DND-41 (cell line): ENCODE measurements at regions not wholly inside any gene's neighbourhood (a gene's known extent, or its start where the extent isn't known, plus 50 kb on each side); places are given as distances from the start of the nearest gene placed in this dataset.

Source experiments
- ATAC-seq: fragments of 200-7000 bp; cut with Tn5 transposase; 3 replicates; pipeline ENCODE4 v1.9.1; 2021; ENCODE audit warnings: low read depth; ENCODE audit not compliant: insufficient read depth
- DNase-seq: peaks from one replicate; pipeline ENCODE4 v3.0.0-alpha.2; 2020
- H2AFZ ChIP-seq: 2 replicates; pipeline ENCODE4 v1.6.0; 2012; ENCODE audit warnings: low read depth, low read length
- H3K27ac ChIP-seq: 2 replicates; pipeline ENCODE4 v1.5.1; 2012; ENCODE audit warnings: low read length, inconsistent platforms
- H3K27me3 ChIP-seq: fragments of 200-600 bp; sonication (generic); 2 replicates; pipeline ENCODE4 v1.6.0; 2012; ENCODE audit warnings: low read length, mild to moderate bottlenecking, inconsistent platforms; ENCODE audit not compliant: insufficient read depth, poor library complexity
- H3K36me3 ChIP-seq: 2 replicates; pipeline ENCODE4 v1.5.1; 2012; ENCODE audit warnings: low read length, inconsistent platforms; ENCODE audit not compliant: insufficient read depth
- H3K4me1 ChIP-seq: 2 replicates; pipeline ENCODE4 v1.5.1; 2012; ENCODE audit warnings: mild to moderate bottlenecking, low read length; ENCODE audit not compliant: insufficient read depth
- H3K4me2 ChIP-seq: 2 replicates; pipeline ENCODE4 v1.6.0; 2012; ENCODE audit warnings: mild to moderate bottlenecking, moderate library complexity, low read length, inconsistent platforms; ENCODE audit not compliant: insufficient read depth
- H3K4me3 ChIP-seq, 2 experiments: fragments of 200-600 bp in 1 of 2; shearing (Covaris generic) in 1 of 2; 2 replicates each; pipeline ENCODE4 v1.5.1; 2012 to 2016; ENCODE audit warnings: inconsistent platforms in 2 of 2, low read length in 2 of 2, mild to moderate bottlenecking in 2 of 2, low read depth in 1 of 2, moderate library complexity in 1 of 2
- H3K79me2 ChIP-seq: 2 replicates; pipeline ENCODE4 v1.6.0; 2012; ENCODE audit warnings: low read length, inconsistent platforms; ENCODE audit not compliant: insufficient read depth
- H3K9ac ChIP-seq: 2 replicates; pipeline ENCODE4 v1.6.0; 2012; ENCODE audit warnings: low read depth, mild to moderate bottlenecking, inconsistent platforms, low read length, moderate library complexity
- H3K9me3 ChIP-seq: 2 replicates; pipeline ENCODE4 v1.5.1; 2012; ENCODE audit warnings: low read length, moderate library complexity, mild to moderate bottlenecking, inconsistent platforms; ENCODE audit not compliant: insufficient read depth, severe bottlenecking
- H4K20me1 ChIP-seq: 2 replicates; pipeline ENCODE4 v1.6.0; 2012; ENCODE audit warnings: low read length; ENCODE audit not compliant: insufficient read depth
- EZH2 ChIP-seq: IDR thresholded peaks from 3 replicates; pipeline ENCODE4 v1.6.1; 2012; ENCODE audit warnings: borderline replicate concordance, low read depth, mild to moderate bottlenecking, moderate library complexity, low read length, inconsistent platforms; ENCODE audit not compliant: severe bottlenecking
- TF ChIP-seq, protein P1 (sequence below): IDR thresholded peaks from 2 replicates; pipeline ENCODE4 v1.5.1; 2012; ENCODE audit warnings: borderline replicate concordance, low read length, moderate library complexity, mild to moderate bottlenecking; ENCODE audit not compliant: poor library complexity, severe bottlenecking; ENCODE audit errors: extremely low read depth

GRCh38 chr5:92594031-92594430 is 987.0 kb downstream of the NR2F1-AS1 start:
- Histone ChIP-seq H4K20me1 (no peaks in the 10 kb centered on the region), H3K9ac (no peak overlapping the region), H3K9me3 (no peaks in the 10 kb centered on the region), H3K27ac (no peak overlapping the region), H3K4me2 (no peak overlapping the region), H3K79me2 (no peaks in the 10 kb centered on the region), H2AFZ (no peak overlapping the region), H3K4me3 (no peak overlapping the region), H3K27me3 (no peaks in the 10 kb centered on the region), H3K4me1 (no peaks in the 10 kb centered on the region), H3K36me3 (no peaks in the 10 kb centered on the region)
- DNase-seq (no peak), ATAC-seq (no peak)
- TF ChIP-seq, protein P1, sequence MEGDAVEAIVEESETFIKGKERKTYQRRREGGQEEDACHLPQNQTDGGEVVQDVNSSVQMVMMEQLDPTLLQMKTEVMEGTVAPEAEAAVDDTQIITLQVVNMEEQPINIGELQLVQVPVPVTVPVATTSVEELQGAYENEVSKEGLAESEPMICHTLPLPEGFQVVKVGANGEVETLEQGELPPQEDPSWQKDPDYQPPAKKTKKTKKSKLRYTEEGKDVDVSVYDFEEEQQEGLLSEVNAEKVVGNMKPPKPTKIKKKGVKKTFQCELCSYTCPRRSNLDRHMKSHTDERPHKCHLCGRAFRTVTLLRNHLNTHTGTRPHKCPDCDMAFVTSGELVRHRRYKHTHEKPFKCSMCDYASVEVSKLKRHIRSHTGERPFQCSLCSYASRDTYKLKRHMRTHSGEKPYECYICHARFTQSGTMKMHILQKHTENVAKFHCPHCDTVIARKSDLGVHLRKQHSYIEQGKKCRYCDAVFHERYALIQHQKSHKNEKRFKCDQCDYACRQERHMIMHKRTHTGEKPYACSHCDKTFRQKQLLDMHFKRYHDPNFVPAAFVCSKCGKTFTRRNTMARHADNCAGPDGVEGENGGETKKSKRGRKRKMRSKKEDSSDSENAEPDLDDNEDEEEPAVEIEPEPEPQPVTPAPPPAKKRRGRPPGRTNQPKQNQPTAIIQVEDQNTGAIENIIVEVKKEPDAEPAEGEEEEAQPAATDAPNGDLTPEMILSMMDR = no peak
- TF ChIP-seq EZH2 = no peak

GRCh38 chr5:92588876-92589275 is 992.1 kb downstream of the NR2F1-AS1 start:
- H3K9me3 ChIP-seq = no peaks in the 10 kb centered on the region
- no peak for ATAC-seq

DNA sequence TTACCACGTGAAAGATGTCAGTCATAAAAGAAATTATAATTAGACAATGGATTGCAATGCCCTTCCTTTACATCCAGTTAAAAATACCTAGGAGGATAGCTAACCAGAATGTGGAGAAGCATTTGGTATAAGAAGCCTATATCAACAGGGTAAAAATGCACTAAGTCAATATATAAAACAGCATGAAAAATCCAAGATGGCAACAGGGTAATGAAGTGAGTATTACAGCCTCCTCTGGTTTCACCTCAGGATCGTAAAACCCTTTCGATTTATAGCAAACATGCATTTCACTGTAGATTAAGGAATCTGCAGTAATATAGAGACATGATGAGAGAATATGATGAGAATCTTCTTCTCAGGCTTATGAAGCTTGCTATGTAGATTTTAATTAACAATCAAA is 999.3 kb downstream of the NR2F1-AS1 start:
- no peak overlapping the region for H3K9ac ChIP-seq
- H3K4me2 ChIP-seq = no peak overlapping the region
- no peak overlapping the region for H3K4me3 ChIP-seq
- H3K79me2 ChIP-seq = no peaks in the 10 kb centered on the region
- TF ChIP-seq EZH2 = no peak
- TF ChIP-seq, protein P1 = no peak
- no peak overlapping the region for H3K27ac ChIP-seq
- H3K4me1 ChIP-seq = no peaks in the 10 kb centered on the region
- no peaks in the 10 kb centered on the region for H3K9me3 ChIP-seq
- no peaks in the 10 kb centered on the region for H4K20me1 ChIP-seq
- H3K36me3 ChIP-seq = no peaks in the 10 kb centered on the region
- H2AFZ ChIP-seq = no peak overlapping the region
- no peak for ATAC-seq
- no peaks in the 10 kb centered on the region for H3K27me3 ChIP-seq
- DNase-seq = no peak

More at GRCh38 chr5:92588876-92589275, 992.1 kb downstream of the NR2F1-AS1 start:
- H3K4me2 ChIP-seq = no peak overlapping the region
- no peaks in the 10 kb centered on the region for H3K79me2 ChIP-seq
- no peak overlapping the region for H3K4me3 ChIP-seq
- no peak for DNase-seq
- TF ChIP-seq, protein P1 = no peak
- TF ChIP-seq EZH2 = no peak
- no peaks in the 10 kb centered on the region for H3K4me1 ChIP-seq
- no peaks in the 10 kb centered on the region for H3K36me3 ChIP-seq
- no peak overlapping the region for H3K9ac ChIP-seq
- H4K20me1 ChIP-seq = no peaks in the 10 kb centered on the region
- no peak overlapping the region for H2AFZ ChIP-seq
- no peak overlapping the region for H3K27ac ChIP-seq
- H3K27me3 ChIP-seq = no peaks in the 10 kb centered on the region

- TF ChIP-seq, protein P1 = no peak
- TF ChIP-seq EZH2 = no peak
- no peak overlapping the region for H3K9ac ChIP-seq
- H3K9me3 ChIP-seq = no peaks in the 10 kb centered on the region
- H3K79me2 ChIP-seq = no peaks in the 10 kb centered on the region
- no peak overlapping the region for H3K4me2 ChIP-seq
- DNase-seq = no peak
- ATAC-seq = no peak
- H3K27me3 ChIP-seq = no peaks in the 10 kb centered on the region
- H3K27ac ChIP-seq = no peak overlapping the region
- H3K4me3 ChIP-seq = no peak overlapping the region
- H2AFZ ChIP-seq = no peak overlapping the region
- H3K4me1 ChIP-seq = no peaks in the 10 kb centered on the region
- H3K36me3 ChIP-seq = no peaks in the 10 kb centered on the region
- H4K20me1 ChIP-seq = no peaks in the 10 kb centered on the region
Observed at GRCh38 chr5:92581249-92581648, 999.8 kb downstream of the NR2F1-AS1 start.
